ENCODE measurements at regions not wholly inside any gene's neighbourhood (a gene's known extent, or its start where the extent isn't known, plus 50 kb on each side); places are given as distances from the start of the nearest gene placed in this dataset.

- Mint-ChIP-seq H3K9me3 (ENCODE audit: insufficient read depth) (no peaks in the 10 kb centered on the region), H3K4me1 (no peaks in the 10 kb centered on the region), H3K27me3 (no peaks in the 10 kb centered on the region), H3K4me3 (no peak overlapping the region), H3K27ac (no peak overlapping the region)
- Histone ChIP-seq H3K9ac (ENCODE audit: low read length) (no peak overlapping the region), H3K4me2 (replicated peaks; ENCODE audit: low read depth, low read length, poor library complexity, severe bottlenecking) (no peak overlapping the region), H3K27ac (ENCODE audit: low read length in 2 of 2) (no peak overlapping the region), H3K36me3 (replicated peaks in 1 of 2; ENCODE audit: control extremely low read depth in 1 of 2, control insufficient read depth in 1 of 2, extremely low read depth in 1 of 2, insufficient read depth in 2 of 2, low read length in 1 of 2) (no peaks in the 10 kb centered on the region), H3K79me2 (ENCODE audit: control insufficient read depth, insufficient read depth, low read length) (no peaks in the 10 kb centered on the region), H4K20me1 (ENCODE audit: control insufficient read depth, insufficient read depth, low read length, poor library complexity, severe bottlenecking) (no peaks in the 10 kb centered on the region), H3K4me3 (ENCODE audit: control extremely low read depth in 1 of 5, extremely low read depth in 1 of 5, insufficient read depth in 1 of 5, low read depth in 2 of 5, low read length in 4 of 5) (no peak overlapping the region), H3K4me1 (ENCODE audit: control insufficient read depth in 2 of 2, insufficient read depth in 2 of 2, low read length in 2 of 2) (no peaks in the 10 kb centered on the region), H3K27me3 (replicated peaks in 1 of 4; ENCODE audit: control extremely low read depth in 1 of 4, control insufficient read depth in 3 of 4, insufficient read depth in 4 of 4, low read length in 3 of 4) (no peaks in the 10 kb centered on the region), H3K9me3 (ENCODE audit: control extremely low read depth in 1 of 3, control insufficient read depth in 2 of 3, insufficient read depth in 1 of 3, low read length in 2 of 3) (no peaks in the 10 kb centered on the region), H2AFZ (ENCODE audit: insufficient read depth, low read depth, low read length, poor library complexity, severe bottlenecking) (no peak overlapping the region)
- intact Hi-C loops (cut with micrococcal nuclease): no loop called here
- POLR2A ChIA-PET: no interaction called here
- CTCF ChIA-PET: no interaction called here
- ATAC-seq (ENCODE audit: low read depth) (no peak), DNase-seq (no peak)
- TF ChIP-seq CTCF (IDR thresholded peaks at IDR 0.05): no peak
- no peak for TF ChIP-seq EZH2 (IDR thresholded peaks at IDR 0.05; ENCODE audit: borderline replicate concordance, insufficient read depth, low read depth, low read length, poor library complexity, severe bottlenecking)
These were observed 1082.2 kb downstream of the C4orf33 start for GRCh38 chr4:130178106-130178505.

DNA sequence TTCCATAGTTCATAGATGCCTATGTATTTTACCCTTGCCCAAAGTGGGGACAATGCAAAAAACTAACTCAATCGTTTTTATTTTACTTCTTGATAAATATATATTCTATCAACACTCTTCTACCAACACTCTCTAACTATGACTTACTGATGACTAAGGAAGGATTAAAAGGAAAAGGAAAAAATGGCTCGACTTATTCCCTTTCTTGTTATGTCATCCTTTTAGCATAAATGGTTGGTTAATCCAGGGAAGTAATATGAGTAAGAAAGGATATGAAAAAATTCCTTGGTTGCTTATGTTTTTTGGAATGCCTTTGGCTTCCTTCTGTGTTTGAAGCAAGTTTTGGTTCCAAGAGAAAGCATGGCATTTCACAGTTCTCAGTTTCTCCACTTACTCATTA is 1087.1 kb downstream of the C4orf33 start:
- H3K9ac ChIP-seq (ENCODE audit: low read length): no peak overlapping the region
- H3K36me3 ChIP-seq (replicated peaks in 1 of 2; ENCODE audit: control extremely low read depth in 1 of 2, control insufficient read depth in 1 of 2, extremely low read depth in 1 of 2, insufficient read depth in 2 of 2, low read length in 1 of 2): no peaks in the 10 kb centered on the region
- H3K4me3 ChIP-seq (ENCODE audit: control extremely low read depth in 1 of 5, extremely low read depth in 1 of 5, insufficient read depth in 1 of 5, low read depth in 2 of 5, low read length in 4 of 5): no peak overlapping the region
- POLR2A ChIA-PET: no interaction called here
- no peaks in the 10 kb centered on the region for H3K27me3 Mint-ChIP-seq
- H3K4me3 Mint-ChIP-seq: no peak overlapping the region
- CTCF ChIA-PET: no interaction called here
- H3K4me2 ChIP-seq (replicated peaks; ENCODE audit: low read depth, low read length, poor library complexity, severe bottlenecking): no peak overlapping the region
- no peak overlapping the region for H3K27ac Mint-ChIP-seq
- no peaks in the 10 kb centered on the region for H3K27me3 ChIP-seq (replicated peaks in 1 of 4; ENCODE audit: control extremely low read depth in 1 of 4, control insufficient read depth in 3 of 4, insufficient read depth in 4 of 4, low read length in 3 of 4)
- no peaks in the 10 kb centered on the region for H3K4me1 Mint-ChIP-seq
- TF ChIP-seq EZH2 (IDR thresholded peaks at IDR 0.05; ENCODE audit: borderline replicate concordance, insufficient read depth, low read depth, low read length, poor library complexity, severe bottlenecking) (no peak), CTCF (IDR thresholded peaks at IDR 0.05) (no peak)
- no peak overlapping the region for H3K27ac ChIP-seq (ENCODE audit: low read length in 2 of 2)
- no peaks in the 10 kb centered on the region for H3K9me3 ChIP-seq (ENCODE audit: control extremely low read depth in 1 of 3, control insufficient read depth in 2 of 3, insufficient read depth in 1 of 3, low read length in 2 of 3)
- ATAC-seq (ENCODE audit: low read depth) (no peak), DNase-seq (no peak)
- H4K20me1 ChIP-seq (ENCODE audit: control insufficient read depth, insufficient read depth, low read length, poor library complexity, severe bottlenecking): no peaks in the 10 kb centered on the region
- H3K4me1 ChIP-seq (ENCODE audit: control insufficient read depth in 2 of 2, insufficient read depth in 2 of 2, low read length in 2 of 2): no peaks in the 10 kb centered on the region
- intact Hi-C loops (cut with micrococcal nuclease): no loop called here
- H3K9me3 Mint-ChIP-seq (ENCODE audit: insufficient read depth): peaks cover under 1% of the 10 kb centered on the region
- no peaks in the 10 kb centered on the region for H3K79me2 ChIP-seq (ENCODE audit: control insufficient read depth, insufficient read depth, low read length)
- H2AFZ ChIP-seq (ENCODE audit: insufficient read depth, low read depth, low read length, poor library complexity, severe bottlenecking): no peak overlapping the region
- no CpG with 5 or more reads among the region's 2 CpGs for WGBS (ENCODE audit: insufficient coverage)

All from B cell (primary cell).